Keratinocyte (primary cell): ENCODE measurements at regions not wholly inside any gene's neighbourhood (a gene's known extent, or its start where the extent isn't known, plus 50 kb on each side); places are given as distances from the start of the nearest gene placed in this dataset.

Experiments
- DNase-seq: peaks from one replicate; pipeline ENCODE4 v3.0.0-alpha.2; 2011; ENCODE audit warnings: low read depth, missing footprints, low spot score
- FAIRE-seq: peaks from 2 replicates; lab custom pipeline; 2011; peaks lifted over from hg19 to GRCh38; lab: Jason Lieb, UNC
- H2AFZ ChIP-seq: 2 replicates; pipeline ENCODE4 v1.6.0; 2012; ENCODE audit warnings: low read length, control low read depth, inconsistent platforms; ENCODE audit not compliant: control insufficient read depth
- H3K27ac ChIP-seq: 2 replicates; pipeline ENCODE4 v1.5.1; 2011; ENCODE audit warnings: low read length; ENCODE audit not compliant: control insufficient read depth, insufficient read depth
- H3K27me3 ChIP-seq: 3 replicates; pipeline ENCODE4 v1.6.0; 2011; ENCODE audit warnings: low read length; ENCODE audit not compliant: control insufficient read depth, insufficient read depth; ENCODE audit errors: extremely low read depth
- H3K36me3 ChIP-seq, 2 experiments: 2 replicates in 1 of 2; 3 replicates in 1 of 2; pipeline ENCODE4 v1.5.1; 2011; ENCODE audit warnings: low read length in 2 of 2, mild to moderate bottlenecking in 1 of 2; ENCODE audit not compliant: control insufficient read depth in 2 of 2, insufficient read depth in 2 of 2; ENCODE audit errors: extremely low read depth in 1 of 2
- H3K4me1 ChIP-seq: 3 replicates; pipeline ENCODE4 v1.5.1; 2011; ENCODE audit warnings: low read length; ENCODE audit not compliant: control insufficient read depth, insufficient read depth; ENCODE audit errors: extremely low read depth
- H3K4me2 ChIP-seq: 3 replicates; pipeline ENCODE4 v1.6.0; 2011; ENCODE audit warnings: low read depth, low read length; ENCODE audit not compliant: control insufficient read depth, insufficient read depth; ENCODE audit errors: extremely low read depth
- H3K4me3 ChIP-seq, 3 experiments: fragments of 200-600 bp in 1 of 3; sonication (generic) in 1 of 3; 2 replicates in 2 of 3; 3 replicates in 1 of 3; pipeline ENCODE4 v1.5.1; 2011 to 2016; ENCODE audit warnings: low read length in 3 of 3, mild to moderate bottlenecking in 3 of 3, control low read depth in 2 of 3, inconsistent platforms in 1 of 3, low read depth in 1 of 3, mixed read lengths in 1 of 3, mixed run types in 1 of 3, moderate library complexity in 1 of 3; ENCODE audit not compliant: control insufficient read depth in 2 of 3, insufficient read depth in 2 of 3; ENCODE audit errors: extremely low read depth in 1 of 3
- H3K79me2 ChIP-seq: 2 replicates; pipeline ENCODE4 v1.6.0; 2012; ENCODE audit warnings: low read length; ENCODE audit not compliant: control insufficient read depth, insufficient read depth
- H3K9ac ChIP-seq: 3 replicates; pipeline ENCODE4 v1.6.0; 2011; ENCODE audit warnings: low read length; ENCODE audit not compliant: control insufficient read depth, insufficient read depth; ENCODE audit errors: extremely low read depth
- H3K9me1 ChIP-seq: 3 replicates; pipeline ENCODE4 v1.6.0; 2011; ENCODE audit warnings: low read length; ENCODE audit not compliant: control insufficient read depth, insufficient read depth; ENCODE audit errors: extremely low read depth
- H3K9me3 ChIP-seq: 2 replicates; pipeline ENCODE4 v1.5.1; 2012; ENCODE audit warnings: low read depth, low read length; ENCODE audit not compliant: control insufficient read depth
- H4K20me1 ChIP-seq: 3 replicates; pipeline ENCODE4 v1.6.0; 2011; ENCODE audit warnings: low read length; ENCODE audit not compliant: control insufficient read depth, insufficient read depth; ENCODE audit errors: extremely low read depth
- CTCF ChIP-seq, 3 experiments: IDR thresholded peaks in 1 of 3; conservative IDR thresholded peaks in 1 of 3; optimal IDR thresholded peaks in 1 of 3; 2 replicates in 2 of 3; 3 replicates in 1 of 3; pipeline versions ENCODE3 to v1.5.1; 2011; ENCODE audit warnings: low read length in 3 of 3, mild to moderate bottlenecking in 3 of 3, moderate library complexity in 2 of 3, control low read depth in 1 of 3, inconsistent platforms in 1 of 3; ENCODE audit not compliant: insufficient read depth in 2 of 3; ENCODE audit errors: extremely low read depth in 1 of 3
- EZH2 ChIP-seq: IDR thresholded peaks from one replicate; pipeline ENCODE4 v1.6.1; 2012; ENCODE audit warnings: inconsistent platforms, mild to moderate bottlenecking, low read length, moderate library complexity
- dilution Hi-C: fragments of 300-500 bp; cut with MboI; formaldehyde crosslinking; loops from one replicate; pipeline ENCODE4 v1.7.0; 2020; ENCODE audit warnings: low sequenced_read_pairs; ENCODE audit not compliant: extremely low pct_ligation_motif_present

GRCh38 chr5:159449925-159450324, 119.6 kb upstream of the IL12B start:
- no peaks in the 10 kb centered on the region for H3K79me2 ChIP-seq
- no peak overlapping the region for H3K9ac ChIP-seq
- FAIRE-seq = peak; percentile 76
- H3K4me1 ChIP-seq = peaks cover 20% of the 10 kb centered on the region
- H3K4me2 ChIP-seq = no peak overlapping the region
- H3K9me1 ChIP-seq = no peaks in the 10 kb centered on the region
- no peak overlapping the region for H3K27ac ChIP-seq
- no peaks in the 10 kb centered on the region for H3K36me3 ChIP-seq
- H2AFZ ChIP-seq = no peak overlapping the region
- TF ChIP-seq EZH2 (no peak), CTCF (optimal IDR thresholded peaks at IDR 0.05 in 1 of 3, IDR thresholded peaks at IDR 0.05 in 1 of 3, conservative IDR thresholded peaks at IDR 0.05 in 1 of 3; ENCODE audit: extremely low read depth in 1 of 3, insufficient read depth in 2 of 3, low read length in 3 of 3) (no peak)
- no peaks in the 10 kb centered on the region for H3K9me3 ChIP-seq
- H3K27me3 ChIP-seq = no peaks in the 10 kb centered on the region
- H3K4me3 ChIP-seq = no peak overlapping the region
- H4K20me1 ChIP-seq = no peaks in the 10 kb centered on the region
- DNase-seq = peak; percentile 49
- dilution Hi-C loops = no loop called here

GRCh38 chr5:159450417-159450816, 120.1 kb upstream of the IL12B start:
- Histone ChIP-seq H3K79me2 (no peaks in the 10 kb centered on the region), H3K9me1 (no peaks in the 10 kb centered on the region), H3K4me3 (no peak overlapping the region), H3K36me3 (no peaks in the 10 kb centered on the region), H4K20me1 (no peaks in the 10 kb centered on the region), H3K27me3 (no peaks in the 10 kb centered on the region), H3K9ac (no peak overlapping the region), H3K4me2 (no peak overlapping the region), H2AFZ (no peak overlapping the region), H3K4me1 (peaks cover 20% of the 10 kb centered on the region), H3K27ac (no peak overlapping the region), H3K9me3 (no peaks in the 10 kb centered on the region)
- dilution Hi-C loops = no loop called here
- DNase-seq (no peak), FAIRE-seq (no peak)
- TF ChIP-seq EZH2 (no peak), CTCF (optimal IDR thresholded peaks at IDR 0.05 in 1 of 3, IDR thresholded peaks at IDR 0.05 in 1 of 3, conservative IDR thresholded peaks at IDR 0.05 in 1 of 3; ENCODE audit: extremely low read depth in 1 of 3, insufficient read depth in 2 of 3, low read length in 3 of 3) (no peak)
